MM.1S (cell line): ENCODE measurements at regions not wholly inside any gene's neighbourhood (a gene's known extent, or its start where the extent isn't known, plus 50 kb on each side); places are given as distances from the start of the nearest gene placed in this dataset.

Experiments
- DNase-seq: peaks from one replicate; pipeline ENCODE4 v3.0.0-alpha.2; 2015
- H2AFZ ChIP-seq: fragments of 300-600 bp; sonication (generic); 2 replicates; pipeline ENCODE4 v1.6.0; 2016; ENCODE audit warnings: antibody characterized with exemption, low read length
- H3F3A ChIP-seq: fragments of 300-600 bp; sonication (generic); 2 replicates; pipeline ENCODE4 v1.6.1; 2016; ENCODE audit warnings: mild to moderate bottlenecking, antibody characterized with exemption, low read length, moderate library complexity, mixed read lengths; ENCODE audit not compliant: insufficient read depth
- H3K27ac ChIP-seq: fragments of 300-600 bp; sonication (generic); 2 replicates; pipeline ENCODE4 v1.5.1; 2016; ENCODE audit warnings: mild to moderate bottlenecking, low read length
- H3K27me3 ChIP-seq: fragments of 300-600 bp; sonication (generic); replicated peaks from 2 replicates; pipeline ENCODE4 v1.6.0; 2016; ENCODE audit warnings: low read length; ENCODE audit not compliant: insufficient read depth
- H3K36me3 ChIP-seq: fragments of 300-600 bp; sonication (generic); replicated peaks from 2 replicates; pipeline ENCODE4 v1.6.1; 2016; ENCODE audit warnings: mild to moderate bottlenecking, low read length, mixed read lengths; ENCODE audit not compliant: insufficient read depth
- H3K4me1 ChIP-seq: fragments of 300-600 bp; sonication (generic); 2 replicates; pipeline ENCODE4 v1.6.1; 2016; ENCODE audit warnings: low read length, mixed read lengths
- H3K4me2 ChIP-seq: fragments of 300-600 bp; sonication (generic); 2 replicates; pipeline ENCODE4 v1.6.0; 2016; ENCODE audit warnings: low read depth, low read length
- H3K4me3 ChIP-seq: fragments of 300-600 bp; sonication (generic); 2 replicates; pipeline ENCODE4 v1.5.1; 2016; ENCODE audit warnings: low read length, mixed read lengths
- H3K79me2 ChIP-seq: fragments of 300-600 bp; sonication (generic); 2 replicates; pipeline ENCODE4 v1.6.1; 2016; ENCODE audit warnings: mixed run types, low read length, mixed read lengths
- H3K9ac ChIP-seq: fragments of 300-600 bp; sonication (generic); 2 replicates; pipeline ENCODE4 v1.6.1; 2016; ENCODE audit warnings: low read length, mixed read lengths
- H3K9me2 ChIP-seq: fragments of 300-600 bp; sonication (generic); replicated peaks from 2 replicates; pipeline ENCODE4 v1.6.1; 2016; ENCODE audit warnings: mild to moderate bottlenecking, low read length, mixed read lengths; ENCODE audit not compliant: insufficient read depth
- H3K9me3 ChIP-seq: fragments of 300-600 bp; sonication (generic); replicated peaks from 2 replicates; pipeline ENCODE4 v1.6.1; 2016; ENCODE audit warnings: mild to moderate bottlenecking, low read length, mixed read lengths; ENCODE audit not compliant: insufficient read depth
- H4K20me1 ChIP-seq: fragments of 300-600 bp; sonication (generic); 2 replicates; pipeline ENCODE4 v1.6.1; 2016; ENCODE audit warnings: mild to moderate bottlenecking, low read length, moderate library complexity, mixed read lengths; ENCODE audit not compliant: insufficient read depth
- EZH2 ChIP-seq: fragments of 300-600 bp; sonication (generic); optimal IDR thresholded peaks from 2 replicates; pipeline ENCODE3; 2017; ENCODE audit warnings: low read depth, mild to moderate bottlenecking, antibody characterized with exemption, low read length, mixed read lengths
- EZH2phosphoT487 ChIP-seq: fragments of 300-600 bp; sonication (generic); IDR thresholded peaks from 2 replicates; pipeline ENCODE4 v1.6.1; 2018; ENCODE audit warnings: antibody characterized with exemption, low read length
- TF ChIP-seq, protein P1 (sequence below): fragments of 300-600 bp; sonication (generic); IDR thresholded peaks from 2 replicates; pipeline ENCODE4 v1.5.1; 2016; ENCODE audit warnings: antibody characterized with exemption, low read length, mixed read lengths

DNA sequence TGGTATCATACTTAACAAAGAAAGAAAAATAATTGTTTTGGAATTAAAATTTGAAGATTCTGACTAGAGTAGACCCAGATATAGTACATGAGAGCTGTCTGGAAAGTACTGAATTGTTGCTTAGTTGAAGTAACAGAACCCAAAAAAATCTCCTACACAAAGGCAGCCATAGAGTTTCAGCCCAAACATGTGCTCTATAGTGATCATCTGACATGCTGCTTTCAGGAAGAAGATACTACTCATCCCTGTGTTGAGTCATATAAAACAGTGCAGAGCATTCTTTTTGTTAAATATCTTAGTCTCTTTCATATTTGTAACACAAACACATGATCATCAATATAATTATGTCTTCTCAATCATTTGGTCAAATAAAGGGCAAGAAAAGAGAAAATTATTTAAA lies 84.8 kb upstream of the PTPRM start:
- no peak for DNase-seq
- Histone ChIP-seq H3K9ac (no peak overlapping the region), H3K27me3 (no peaks in the 10 kb centered on the region), H3K79me2 (no peaks in the 10 kb centered on the region), H2AFZ (no peak overlapping the region), H3K4me3 (no peak overlapping the region), H3K27ac (no peak overlapping the region), H3K36me3 (no peaks in the 10 kb centered on the region), H4K20me1 (no peaks in the 10 kb centered on the region), H3F3A (no peaks in the 10 kb centered on the region), H3K4me1 (no peaks in the 10 kb centered on the region), H3K4me2 (no peak overlapping the region), H3K9me2 (no peaks in the 10 kb centered on the region), H3K9me3 (no peaks in the 10 kb centered on the region)
- no peak for TF ChIP-seq EZH2phosphoT487

DNA sequence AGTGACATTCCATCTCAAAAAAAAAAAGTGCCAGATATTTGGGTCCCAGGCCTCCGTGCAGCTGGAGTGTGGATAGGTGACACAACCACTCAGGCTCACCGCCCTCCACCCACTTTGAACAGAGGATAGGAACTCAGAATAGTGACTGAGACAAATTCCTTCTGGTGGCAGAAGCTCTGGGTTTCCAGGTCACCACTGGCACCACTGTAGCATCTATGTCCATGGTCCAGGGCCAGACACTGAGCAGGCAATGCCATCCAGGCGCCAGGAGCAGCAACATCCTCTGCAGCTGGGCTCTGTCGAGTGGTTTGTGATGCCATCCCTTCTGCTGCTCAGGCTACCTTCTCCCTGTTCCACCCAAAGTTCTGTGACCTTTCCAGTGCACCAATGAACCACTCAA lies 81.5 kb upstream of the PTPRM start:
- Histone ChIP-seq H3K27ac (no peak overlapping the region), H3K4me3 (no peak overlapping the region), H3K9me3 (no peaks in the 10 kb centered on the region), H3K27me3 (no peaks in the 10 kb centered on the region), H3F3A (no peaks in the 10 kb centered on the region), H3K79me2 (no peaks in the 10 kb centered on the region), H2AFZ (no peak overlapping the region), H3K4me2 (no peak overlapping the region), H3K9ac (no peak overlapping the region), H3K36me3 (no peaks in the 10 kb centered on the region), H3K9me2 (no peaks in the 10 kb centered on the region), H3K4me1 (no peaks in the 10 kb centered on the region), H4K20me1 (no peaks in the 10 kb centered on the region)
- TF ChIP-seq, protein P1, sequence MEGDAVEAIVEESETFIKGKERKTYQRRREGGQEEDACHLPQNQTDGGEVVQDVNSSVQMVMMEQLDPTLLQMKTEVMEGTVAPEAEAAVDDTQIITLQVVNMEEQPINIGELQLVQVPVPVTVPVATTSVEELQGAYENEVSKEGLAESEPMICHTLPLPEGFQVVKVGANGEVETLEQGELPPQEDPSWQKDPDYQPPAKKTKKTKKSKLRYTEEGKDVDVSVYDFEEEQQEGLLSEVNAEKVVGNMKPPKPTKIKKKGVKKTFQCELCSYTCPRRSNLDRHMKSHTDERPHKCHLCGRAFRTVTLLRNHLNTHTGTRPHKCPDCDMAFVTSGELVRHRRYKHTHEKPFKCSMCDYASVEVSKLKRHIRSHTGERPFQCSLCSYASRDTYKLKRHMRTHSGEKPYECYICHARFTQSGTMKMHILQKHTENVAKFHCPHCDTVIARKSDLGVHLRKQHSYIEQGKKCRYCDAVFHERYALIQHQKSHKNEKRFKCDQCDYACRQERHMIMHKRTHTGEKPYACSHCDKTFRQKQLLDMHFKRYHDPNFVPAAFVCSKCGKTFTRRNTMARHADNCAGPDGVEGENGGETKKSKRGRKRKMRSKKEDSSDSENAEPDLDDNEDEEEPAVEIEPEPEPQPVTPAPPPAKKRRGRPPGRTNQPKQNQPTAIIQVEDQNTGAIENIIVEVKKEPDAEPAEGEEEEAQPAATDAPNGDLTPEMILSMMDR: no peak
- no peak for TF ChIP-seq EZH2phosphoT487
- no peak for TF ChIP-seq EZH2
- no peak for DNase-seq

GRCh38 chr18:7488571-7488970 lies 78.5 kb upstream of the PTPRM start:
- H4K20me1 ChIP-seq: no peaks in the 10 kb centered on the region
- no peaks in the 10 kb centered on the region for H3K79me2 ChIP-seq
- no peak overlapping the region for H2AFZ ChIP-seq
- H3K9me3 ChIP-seq: no peaks in the 10 kb centered on the region
- H3K9me2 ChIP-seq: no peaks in the 10 kb centered on the region
- H3K4me1 ChIP-seq: no peaks in the 10 kb centered on the region
- DNase-seq: no peak
- H3K9ac ChIP-seq: no peak overlapping the region
- H3K36me3 ChIP-seq: no peaks in the 10 kb centered on the region
- no peak overlapping the region for H3K4me3 ChIP-seq
- no peak overlapping the region for H3K27ac ChIP-seq
- H3F3A ChIP-seq: no peaks in the 10 kb centered on the region
- no peak overlapping the region for H3K4me2 ChIP-seq
- TF ChIP-seq, protein P1: no peak
- no peak for TF ChIP-seq EZH2phosphoT487
- no peak for TF ChIP-seq EZH2
- H3K27me3 ChIP-seq: no peaks in the 10 kb centered on the region

GRCh38 chr18:7490104-7490503 lies 77.0 kb upstream of the PTPRM start:
- H3K27ac ChIP-seq: no peak overlapping the region

More at GRCh38 chr18:7490104-7490503, 77.0 kb upstream of the PTPRM start:
- Histone ChIP-seq H3K4me1 (no peaks in the 10 kb centered on the region), H3K36me3 (no peaks in the 10 kb centered on the region), H3K4me3 (no peak overlapping the region), H3K79me2 (no peaks in the 10 kb centered on the region), H2AFZ (no peak overlapping the region), H3K4me2 (no peak overlapping the region), H3K27me3 (no peaks in the 10 kb centered on the region), H3F3A (no peaks in the 10 kb centered on the region), H4K20me1 (no peaks in the 10 kb centered on the region), H3K9me3 (no peaks in the 10 kb centered on the region), H3K9ac (no peak overlapping the region), H3K9me2 (no peaks in the 10 kb centered on the region)
- DNase-seq: no peak
- TF ChIP-seq, protein P1: no peak
- no peak for TF ChIP-seq EZH2phosphoT487
- no peak for TF ChIP-seq EZH2
